ENCODE measurements at regions not wholly inside any gene's neighbourhood (a gene's known extent, or its start where the extent isn't known, plus 50 kb on each side); places are given as distances from the start of the nearest gene placed in this dataset.

DNA sequence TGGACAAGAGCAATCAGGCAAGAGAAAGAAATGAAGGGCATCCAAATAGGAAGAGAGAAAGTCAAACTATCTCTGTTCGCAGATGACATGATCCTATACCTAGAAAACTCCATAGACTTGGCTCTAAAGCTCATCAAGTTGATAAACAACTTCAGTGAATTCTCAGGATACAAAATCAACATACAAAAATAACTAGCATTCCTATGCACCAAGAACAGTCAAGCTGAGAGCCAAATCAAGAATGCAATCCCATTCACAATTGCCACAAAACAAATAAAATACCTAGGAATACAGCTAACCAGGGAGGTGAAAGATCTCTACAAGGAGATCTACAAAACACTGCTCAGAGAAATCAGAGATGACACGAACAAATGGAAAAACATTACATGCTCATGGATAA lies 417.5 kb upstream of the ATP2B1 start:
- no peak for TF ChIP-seq EZH2 (IDR thresholded peaks at IDR 0.05; ENCODE audit: low read length, missing control alignments)
- TF ChIP-seq, protein P1, sequence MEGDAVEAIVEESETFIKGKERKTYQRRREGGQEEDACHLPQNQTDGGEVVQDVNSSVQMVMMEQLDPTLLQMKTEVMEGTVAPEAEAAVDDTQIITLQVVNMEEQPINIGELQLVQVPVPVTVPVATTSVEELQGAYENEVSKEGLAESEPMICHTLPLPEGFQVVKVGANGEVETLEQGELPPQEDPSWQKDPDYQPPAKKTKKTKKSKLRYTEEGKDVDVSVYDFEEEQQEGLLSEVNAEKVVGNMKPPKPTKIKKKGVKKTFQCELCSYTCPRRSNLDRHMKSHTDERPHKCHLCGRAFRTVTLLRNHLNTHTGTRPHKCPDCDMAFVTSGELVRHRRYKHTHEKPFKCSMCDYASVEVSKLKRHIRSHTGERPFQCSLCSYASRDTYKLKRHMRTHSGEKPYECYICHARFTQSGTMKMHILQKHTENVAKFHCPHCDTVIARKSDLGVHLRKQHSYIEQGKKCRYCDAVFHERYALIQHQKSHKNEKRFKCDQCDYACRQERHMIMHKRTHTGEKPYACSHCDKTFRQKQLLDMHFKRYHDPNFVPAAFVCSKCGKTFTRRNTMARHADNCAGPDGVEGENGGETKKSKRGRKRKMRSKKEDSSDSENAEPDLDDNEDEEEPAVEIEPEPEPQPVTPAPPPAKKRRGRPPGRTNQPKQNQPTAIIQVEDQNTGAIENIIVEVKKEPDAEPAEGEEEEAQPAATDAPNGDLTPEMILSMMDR (conservative IDR thresholded peaks at IDR 0.05 in 1 of 2, IDR thresholded peaks at IDR 0.05 in 1 of 2; ENCODE audit: low read depth in 1 of 2, low read length in 2 of 2): no peak
- no peaks in the 10 kb centered on the region for H3K4me1 ChIP-seq (ENCODE audit: control insufficient read depth, extremely low read depth, insufficient read depth, low read length)
- no peak overlapping the region for H3K4me3 ChIP-seq (replicated peaks in 1 of 4; ENCODE audit: control extremely low read depth in 1 of 4, insufficient read depth in 1 of 4, low read depth in 3 of 4, low read length in 4 of 4)
- H3K27me3 ChIP-seq (ENCODE audit: control insufficient read depth, insufficient read depth, low read length): no peaks in the 10 kb centered on the region
- H3K79me2 ChIP-seq (ENCODE audit: control insufficient read depth, insufficient read depth, low read length): no peaks in the 10 kb centered on the region
- no peaks in the 10 kb centered on the region for H4K20me1 ChIP-seq (ENCODE audit: control insufficient read depth, extremely low read depth, insufficient read depth, low read length)
- no peak overlapping the region for H3K4me2 ChIP-seq (ENCODE audit: extremely low read depth, insufficient read depth, low read length)
- no peak overlapping the region for H3K9ac ChIP-seq (ENCODE audit: insufficient read depth, low read length)
- no peaks in the 10 kb centered on the region for H3K36me3 ChIP-seq (ENCODE audit: control insufficient read depth, insufficient read depth, low read length)
- H3K9me3 ChIP-seq (ENCODE audit: control insufficient read depth, insufficient read depth, low read depth, low read length): no peaks in the 10 kb centered on the region
- H2AFZ ChIP-seq (ENCODE audit: low read length): no peak overlapping the region
- no peak overlapping the region for H3K27ac ChIP-seq (ENCODE audit: insufficient read depth, low read length)
- DNase-seq (ENCODE audit: low read depth in 2 of 2): no peak

DNA sequence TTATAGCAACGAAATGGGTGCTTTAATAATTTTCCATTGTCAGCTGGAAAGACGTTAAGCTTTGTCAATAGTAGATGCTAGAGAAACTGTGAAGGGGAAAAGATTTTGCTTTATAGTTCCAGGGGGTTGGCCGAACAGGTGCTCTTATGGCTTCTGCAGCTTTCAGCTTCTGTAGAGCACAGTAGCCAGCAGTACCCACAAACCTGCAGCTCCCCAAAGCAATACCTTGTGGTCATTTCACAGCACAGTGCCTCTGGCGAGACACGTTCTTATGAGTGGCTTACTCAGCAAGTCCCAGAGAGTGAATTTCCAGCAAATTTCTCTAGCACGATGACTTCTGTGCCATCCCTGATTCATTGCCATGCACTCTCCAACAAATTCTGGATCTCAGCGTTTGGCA lies 416.3 kb upstream of the ATP2B1 start:
- DNase-seq (ENCODE audit: low read depth in 2 of 2): no peak
- TF ChIP-seq, protein P1 (conservative IDR thresholded peaks at IDR 0.05 in 1 of 2, IDR thresholded peaks at IDR 0.05 in 1 of 2; ENCODE audit: low read depth in 1 of 2, low read length in 2 of 2): no peak
- no peak for TF ChIP-seq EZH2 (IDR thresholded peaks at IDR 0.05; ENCODE audit: low read length, missing control alignments)
- no peaks in the 10 kb centered on the region for H3K9me3 ChIP-seq (ENCODE audit: control insufficient read depth, insufficient read depth, low read depth, low read length)
- no peak overlapping the region for H3K27ac ChIP-seq (ENCODE audit: insufficient read depth, low read length)
- no peaks in the 10 kb centered on the region for H3K4me1 ChIP-seq (ENCODE audit: control insufficient read depth, extremely low read depth, insufficient read depth, low read length)
- H3K36me3 ChIP-seq (ENCODE audit: control insufficient read depth, insufficient read depth, low read length): no peaks in the 10 kb centered on the region
- no peaks in the 10 kb centered on the region for H4K20me1 ChIP-seq (ENCODE audit: control insufficient read depth, extremely low read depth, insufficient read depth, low read length)
- no peak overlapping the region for H2AFZ ChIP-seq (ENCODE audit: low read length)
- no peak overlapping the region for H3K4me2 ChIP-seq (ENCODE audit: extremely low read depth, insufficient read depth, low read length)
- no peak overlapping the region for H3K4me3 ChIP-seq (replicated peaks in 1 of 4; ENCODE audit: control extremely low read depth in 1 of 4, insufficient read depth in 1 of 4, low read depth in 3 of 4, low read length in 4 of 4)
- no peaks in the 10 kb centered on the region for H3K79me2 ChIP-seq (ENCODE audit: control insufficient read depth, insufficient read depth, low read length)
- H3K27me3 ChIP-seq (ENCODE audit: control insufficient read depth, insufficient read depth, low read length): no peaks in the 10 kb centered on the region
- H3K9ac ChIP-seq (ENCODE audit: insufficient read depth, low read length): no peak overlapping the region

DNA sequence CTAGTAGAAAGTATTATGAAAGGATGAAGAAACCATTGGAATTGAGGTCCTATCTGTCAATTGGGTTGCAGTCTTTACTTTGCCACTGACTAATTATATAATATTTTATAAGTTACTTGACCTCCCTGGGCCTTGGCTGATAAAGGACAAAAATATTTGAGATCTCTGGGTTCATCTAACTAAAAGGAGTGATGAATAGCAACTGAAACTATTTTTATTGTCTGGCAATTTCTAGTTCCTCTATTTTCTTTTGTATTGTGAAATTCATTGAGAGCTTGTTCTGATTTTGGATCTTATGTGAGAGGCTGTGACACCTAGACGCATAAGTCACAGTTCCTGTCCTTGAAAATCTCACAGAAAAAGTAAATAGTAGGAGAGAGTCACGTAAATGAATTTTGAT lies 415.7 kb upstream of the ATP2B1 start:
- no peaks in the 10 kb centered on the region for H3K79me2 ChIP-seq (ENCODE audit: control insufficient read depth, insufficient read depth, low read length)
- no peak overlapping the region for H3K9ac ChIP-seq (ENCODE audit: insufficient read depth, low read length)
- H4K20me1 ChIP-seq (ENCODE audit: control insufficient read depth, extremely low read depth, insufficient read depth, low read length): no peaks in the 10 kb centered on the region
- H3K27ac ChIP-seq (ENCODE audit: insufficient read depth, low read length): no peak overlapping the region
- TF ChIP-seq, protein P1 (conservative IDR thresholded peaks at IDR 0.05 in 1 of 2, IDR thresholded peaks at IDR 0.05 in 1 of 2; ENCODE audit: low read depth in 1 of 2, low read length in 2 of 2): no peak
- no peak for TF ChIP-seq EZH2 (IDR thresholded peaks at IDR 0.05; ENCODE audit: low read length, missing control alignments)
- no peak overlapping the region for H3K4me2 ChIP-seq (ENCODE audit: extremely low read depth, insufficient read depth, low read length)
- H3K4me3 ChIP-seq (replicated peaks in 1 of 4; ENCODE audit: control extremely low read depth in 1 of 4, insufficient read depth in 1 of 4, low read depth in 3 of 4, low read length in 4 of 4): no peak overlapping the region
- no peaks in the 10 kb centered on the region for H3K4me1 ChIP-seq (ENCODE audit: control insufficient read depth, extremely low read depth, insufficient read depth, low read length)
- H3K9me3 ChIP-seq (ENCODE audit: control insufficient read depth, insufficient read depth, low read depth, low read length): no peaks in the 10 kb centered on the region
- no peaks in the 10 kb centered on the region for H3K36me3 ChIP-seq (ENCODE audit: control insufficient read depth, insufficient read depth, low read length)
- DNase-seq (ENCODE audit: low read depth in 2 of 2): no peak
- no peak overlapping the region for H2AFZ ChIP-seq (ENCODE audit: low read length)
- no peaks in the 10 kb centered on the region for H3K27me3 ChIP-seq (ENCODE audit: control insufficient read depth, insufficient read depth, low read length)
